ENCODE measurements at regions not wholly inside any gene's neighbourhood (a gene's known extent, or its start where the extent isn't known, plus 50 kb on each side); places are given as distances from the start of the nearest gene placed in this dataset.

GRCh38 chrY:21105529-21105928, 349.6 kb downstream of the RPS4Y2 start:
- Histone ChIP-seq H3K9me3 (no peaks in the 10 kb centered on the region), H3K4me3 (no peak overlapping the region), H3K27ac (no peak overlapping the region), H3K27me3 (no peaks in the 10 kb centered on the region), H3K36me3 (no peaks in the 10 kb centered on the region), H3K4me1 (no peaks in the 10 kb centered on the region)
- in situ Hi-C loops (cut with MboI; ENCODE audit: low sequenced_read_pairs in 4 of 4): no loop called here
- DNase-seq (no peak), ATAC-seq (no peak)
- intact Hi-C loops (cut with DNase I; ENCODE audit: low total_unique reads): no loop called here
- TF ChIP-seq POLR2A (IDR thresholded peaks at IDR 0.05) (no peak), CTCF (IDR thresholded peaks at IDR 0.05 in 4 of 5, conservative IDR thresholded peaks at IDR 0.05 in 1 of 5) (no peak)

GRCh38 chrY:21111313-21111712, 355.4 kb downstream of the RPS4Y2 start:
- no peak for TF ChIP-seq CTCF (IDR thresholded peaks at IDR 0.05 in 4 of 5, conservative IDR thresholded peaks at IDR 0.05 in 1 of 5)
- TF ChIP-seq POLR2A (IDR thresholded peaks at IDR 0.05): no peak
- Histone ChIP-seq H3K27ac (no peak overlapping the region), H3K4me3 (no peak overlapping the region), H3K27me3 (no peaks in the 10 kb centered on the region), H3K9me3 (no peaks in the 10 kb centered on the region), H3K4me1 (no peaks in the 10 kb centered on the region), H3K36me3 (no peaks in the 10 kb centered on the region)
- in situ Hi-C loops (cut with MboI; ENCODE audit: low sequenced_read_pairs in 4 of 4) (no loop called here), intact Hi-C loops (cut with DNase I; ENCODE audit: low total_unique reads) (no loop called here)
- DNase-seq: no peak
- ATAC-seq: no peak

GRCh38 chrY:21121065-21121464, 365.2 kb downstream of the RPS4Y2 start:
- Histone ChIP-seq H3K27ac (no peak overlapping the region), H3K9me3 (no peaks in the 10 kb centered on the region), H3K36me3 (no peaks in the 10 kb centered on the region), H3K4me1 (no peaks in the 10 kb centered on the region), H3K27me3 (no peaks in the 10 kb centered on the region), H3K4me3 (no peak overlapping the region)
- in situ Hi-C loops (cut with MboI; ENCODE audit: low sequenced_read_pairs in 4 of 4) (no loop called here), intact Hi-C loops (cut with DNase I; ENCODE audit: low total_unique reads) (no loop called here)
- TF ChIP-seq CTCF (IDR thresholded peaks at IDR 0.05 in 4 of 5, conservative IDR thresholded peaks at IDR 0.05 in 1 of 5): no peak
- TF ChIP-seq POLR2A (IDR thresholded peaks at IDR 0.05): no peak
- ATAC-seq: no peak
- no peak for DNase-seq

- H3K4me1 ChIP-seq: no peaks in the 10 kb centered on the region
- TF ChIP-seq POLR2A (IDR thresholded peaks at IDR 0.05) (no peak), CTCF (IDR thresholded peaks at IDR 0.05 in 4 of 5, conservative IDR thresholded peaks at IDR 0.05 in 1 of 5) (no peak)
- H3K27ac ChIP-seq: no peak overlapping the region
- no peaks in the 10 kb centered on the region for H3K9me3 ChIP-seq
- no peaks in the 10 kb centered on the region for H3K36me3 ChIP-seq
- in situ Hi-C loops (cut with MboI; ENCODE audit: low sequenced_read_pairs in 4 of 4) (no loop called here), intact Hi-C loops (cut with DNase I; ENCODE audit: low total_unique reads) (no loop called here)
- ATAC-seq (no peak), DNase-seq (no peak)
- H3K27me3 ChIP-seq: no peaks in the 10 kb centered on the region
- H3K4me3 ChIP-seq: no peak overlapping the region
Observed at GRCh38 chrY:21135591-21135990, 375.5 kb upstream of the RBMY1B start.

- in situ Hi-C loops (cut with MboI; ENCODE audit: low sequenced_read_pairs in 4 of 4) (no loop called here), intact Hi-C loops (cut with DNase I; ENCODE audit: low total_unique reads) (no loop called here)
- DNase-seq (no peak), ATAC-seq (no peak)
- no peak for TF ChIP-seq POLR2A (IDR thresholded peaks at IDR 0.05)
- TF ChIP-seq CTCF (IDR thresholded peaks at IDR 0.05 in 4 of 5, conservative IDR thresholded peaks at IDR 0.05 in 1 of 5): no peak
- H3K36me3 ChIP-seq: no peaks in the 10 kb centered on the region
- no peak overlapping the region for H3K27ac ChIP-seq
- H3K27me3 ChIP-seq: no peaks in the 10 kb centered on the region
- H3K4me3 ChIP-seq: no peak overlapping the region
- H3K4me1 ChIP-seq: no peaks in the 10 kb centered on the region
- no peaks in the 10 kb centered on the region for H3K9me3 ChIP-seq
Observed at GRCh38 chrY:21138056-21138758, 372.9 kb upstream of the RBMY1B start.
